ENCODE measurements at regions not wholly inside any gene's neighbourhood (a gene's known extent, or its start where the extent isn't known, plus 50 kb on each side); places are given as distances from the start of the nearest gene placed in this dataset.

DNA sequence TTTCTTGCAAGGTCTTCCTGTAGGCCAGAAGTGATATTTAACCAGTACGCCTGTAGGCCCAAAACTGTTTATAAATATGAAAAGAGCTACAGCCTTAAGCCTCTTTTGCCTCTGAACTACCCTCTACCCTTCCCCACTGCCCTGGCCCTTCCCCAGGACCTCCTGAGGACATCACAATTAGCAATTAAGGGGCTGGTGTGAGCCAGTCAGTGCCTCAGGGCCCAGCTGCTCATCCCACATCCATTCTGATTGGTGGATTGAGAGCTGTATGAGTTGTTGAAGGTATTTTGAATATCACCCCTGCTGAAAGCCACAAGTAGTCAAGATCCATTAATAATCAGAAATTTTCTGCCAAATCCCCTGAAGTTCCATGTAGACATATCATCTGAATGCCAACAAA is 126.3 kb upstream of the TACR1 start:
- no peak for DNase-seq
- Histone ChIP-seq H3K4me1 (ENCODE audit: control insufficient read depth in 1 of 2, insufficient read depth in 2 of 2, low read length in 2 of 2) (no peaks in the 10 kb centered on the region), H3K9me3 (replicated peaks in 1 of 2; ENCODE audit: control insufficient read depth in 1 of 2, insufficient read depth in 1 of 2, low read length in 2 of 2) (no peaks in the 10 kb centered on the region), H3K27ac (ENCODE audit: low read depth in 1 of 2, low read length in 2 of 2) (no peak overlapping the region), H3K27me3 (ENCODE audit: control insufficient read depth in 2 of 2, insufficient read depth in 2 of 2, low read length in 2 of 2) (no peaks in the 10 kb centered on the region), H3K36me3 (replicated peaks in 1 of 2; ENCODE audit: control insufficient read depth in 1 of 2, insufficient read depth in 2 of 2, low read length in 2 of 2) (no peaks in the 10 kb centered on the region), H4K20me1 (ENCODE audit: insufficient read depth, low read length) (no peaks in the 10 kb centered on the region), H3K4me3 (replicated peaks in 1 of 3; ENCODE audit: low read depth in 2 of 3, low read length in 3 of 3) (no peak overlapping the region), H3K79me2 (ENCODE audit: insufficient read depth, low read length) (no peaks in the 10 kb centered on the region), H2AFZ (ENCODE audit: insufficient read depth, low read depth, low read length, poor library complexity, severe bottlenecking) (no peak overlapping the region), H3K4me2 (replicated peaks; ENCODE audit: extremely low read depth, low read length, poor library complexity, severe bottlenecking) (no peak overlapping the region), H3K9ac (ENCODE audit: insufficient read depth, low read length, poor library complexity, severe bottlenecking) (no peak overlapping the region)
- Mint-ChIP-seq H3K4me1 (no peaks in the 10 kb centered on the region), H3K27ac (no peak overlapping the region), H3K9me3 (peaks cover 0 to 6% (median 3%) of the 10 kb centered on the region in 7 donors), H3K4me3 (no peak overlapping the region), H3K36me3 (no peaks in the 10 kb centered on the region), H3K27me3 (ENCODE audit: low read depth in 3 of 3) (no peaks in the 10 kb centered on the region)
- no CpG with 5 or more reads among the region's 1 CpG for WGBS (ENCODE audit: insufficient coverage)
- TF ChIP-seq, protein P1, sequence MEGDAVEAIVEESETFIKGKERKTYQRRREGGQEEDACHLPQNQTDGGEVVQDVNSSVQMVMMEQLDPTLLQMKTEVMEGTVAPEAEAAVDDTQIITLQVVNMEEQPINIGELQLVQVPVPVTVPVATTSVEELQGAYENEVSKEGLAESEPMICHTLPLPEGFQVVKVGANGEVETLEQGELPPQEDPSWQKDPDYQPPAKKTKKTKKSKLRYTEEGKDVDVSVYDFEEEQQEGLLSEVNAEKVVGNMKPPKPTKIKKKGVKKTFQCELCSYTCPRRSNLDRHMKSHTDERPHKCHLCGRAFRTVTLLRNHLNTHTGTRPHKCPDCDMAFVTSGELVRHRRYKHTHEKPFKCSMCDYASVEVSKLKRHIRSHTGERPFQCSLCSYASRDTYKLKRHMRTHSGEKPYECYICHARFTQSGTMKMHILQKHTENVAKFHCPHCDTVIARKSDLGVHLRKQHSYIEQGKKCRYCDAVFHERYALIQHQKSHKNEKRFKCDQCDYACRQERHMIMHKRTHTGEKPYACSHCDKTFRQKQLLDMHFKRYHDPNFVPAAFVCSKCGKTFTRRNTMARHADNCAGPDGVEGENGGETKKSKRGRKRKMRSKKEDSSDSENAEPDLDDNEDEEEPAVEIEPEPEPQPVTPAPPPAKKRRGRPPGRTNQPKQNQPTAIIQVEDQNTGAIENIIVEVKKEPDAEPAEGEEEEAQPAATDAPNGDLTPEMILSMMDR (IDR thresholded peaks at IDR 0.05): no peak
- intact Hi-C loops (cut with micrococcal nuclease): no loop called here

DNA sequence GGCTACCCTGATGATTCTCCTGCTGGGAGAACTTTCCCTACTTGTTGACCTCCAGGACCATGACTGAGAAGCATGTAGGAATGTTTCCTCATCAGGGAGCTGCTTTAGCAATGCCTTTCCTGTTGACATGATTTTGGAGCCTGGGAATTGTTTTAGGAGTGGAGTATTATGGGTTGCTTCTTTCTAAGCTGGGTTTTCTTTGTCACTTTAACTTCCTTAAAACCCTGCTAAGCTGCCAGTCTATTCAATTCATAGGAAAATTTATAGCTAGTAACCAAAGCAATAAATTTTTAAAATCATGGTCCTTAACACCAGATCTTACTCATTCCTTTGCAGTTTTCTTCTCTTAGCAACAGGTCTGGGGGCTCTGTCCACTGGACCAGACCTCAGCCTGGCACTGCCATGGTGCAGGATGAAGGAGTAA is 125.6 kb upstream of the TACR1 start:
- no peak overlapping the region for H3K27ac ChIP-seq (ENCODE audit: low read depth in 1 of 2, low read length in 2 of 2)
- no peak overlapping the region for H3K9ac ChIP-seq (ENCODE audit: insufficient read depth, low read length, poor library complexity, severe bottlenecking)
- H3K27me3 Mint-ChIP-seq (ENCODE audit: low read depth in 3 of 3): no peaks in the 10 kb centered on the region
- no peak for DNase-seq
- no peaks in the 10 kb centered on the region for H3K4me1 Mint-ChIP-seq
- H3K27me3 ChIP-seq (ENCODE audit: control insufficient read depth in 2 of 2, insufficient read depth in 2 of 2, low read length in 2 of 2): no peaks in the 10 kb centered on the region
- no peaks in the 10 kb centered on the region for H3K4me1 ChIP-seq (ENCODE audit: control insufficient read depth in 1 of 2, insufficient read depth in 2 of 2, low read length in 2 of 2)
- H3K4me3 Mint-ChIP-seq: no peak overlapping the region
- no peak overlapping the region for H3K4me3 ChIP-seq (replicated peaks in 1 of 3; ENCODE audit: low read depth in 2 of 3, low read length in 3 of 3)
- no peak overlapping the region for H2AFZ ChIP-seq (ENCODE audit: insufficient read depth, low read depth, low read length, poor library complexity, severe bottlenecking)
- no peak overlapping the region for H3K27ac Mint-ChIP-seq
- intact Hi-C loops (cut with micrococcal nuclease): no loop called here
- H3K4me2 ChIP-seq (replicated peaks; ENCODE audit: extremely low read depth, low read length, poor library complexity, severe bottlenecking): no peak overlapping the region
- H3K79me2 ChIP-seq (ENCODE audit: insufficient read depth, low read length): no peaks in the 10 kb centered on the region
- H4K20me1 ChIP-seq (ENCODE audit: insufficient read depth, low read length): no peaks in the 10 kb centered on the region
- no peaks in the 10 kb centered on the region for H3K9me3 ChIP-seq (replicated peaks in 1 of 2; ENCODE audit: control insufficient read depth in 1 of 2, insufficient read depth in 1 of 2, low read length in 2 of 2)
- H3K36me3 ChIP-seq (replicated peaks in 1 of 2; ENCODE audit: control insufficient read depth in 1 of 2, insufficient read depth in 2 of 2, low read length in 2 of 2): no peaks in the 10 kb centered on the region
- H3K36me3 Mint-ChIP-seq: no peaks in the 10 kb centered on the region
- TF ChIP-seq, protein P1 (IDR thresholded peaks at IDR 0.05): no peak
- peaks cover 0 to 6% (median 3%) of the 10 kb centered on the region in 7 donors for H3K9me3 Mint-ChIP-seq
